ENCODE measurements at regions not wholly inside any gene's neighbourhood (a gene's known extent, or its start where the extent isn't known, plus 50 kb on each side); places are given as distances from the start of the nearest gene placed in this dataset.

- H4K91ac ChIP-seq (ENCODE audit: insufficient read length, low read depth, low read length): no peak overlapping the region
- H3K4me2 ChIP-seq (ENCODE audit: insufficient read depth, insufficient read length, low read length): no peak overlapping the region
- no peaks in the 10 kb centered on the region for H3K27me3 ChIP-seq (ENCODE audit: insufficient read depth, low read length)
- no peaks in the 10 kb centered on the region for H3K79me2 ChIP-seq (ENCODE audit: insufficient read depth, low read length)
- TF ChIP-seq CTCF (conservative IDR thresholded peaks at IDR 0.05): no peak
- H3K23me2 ChIP-seq (ENCODE audit: insufficient read length, low read depth, low read length, poor library complexity, severe bottlenecking): no peaks in the 10 kb centered on the region
- H3K9me3 ChIP-seq (ENCODE audit: control insufficient read depth, low read depth, low read length): no peaks in the 10 kb centered on the region
- H2AK5ac ChIP-seq (ENCODE audit: insufficient read length, low read length): no peak overlapping the region
- H4K8ac ChIP-seq (replicated peaks; ENCODE audit: insufficient read length, low read depth, low read length): no peak overlapping the region
- no peak overlapping the region for H4K5ac ChIP-seq (ENCODE audit: insufficient read length, low read depth, low read length)
- no peak overlapping the region for H3K56ac ChIP-seq (ENCODE audit: insufficient read length, low read depth, low read length)
- no peak overlapping the region for H3K9ac ChIP-seq (ENCODE audit: extremely low read depth, insufficient read length, low read length)
- no peak overlapping the region for H2AFZ ChIP-seq (ENCODE audit: low read length)
- no peak overlapping the region for H2BK12ac ChIP-seq (ENCODE audit: insufficient read length, low read depth, low read length)
- H3K27ac Mint-ChIP-seq: no peak overlapping the region
- no peak overlapping the region for H3K27ac ChIP-seq (ENCODE audit: insufficient read length, low read depth, low read length)
- no peak overlapping the region for H3K23ac ChIP-seq (ENCODE audit: insufficient read length, low read depth, low read length)
- H3K9me3 Mint-ChIP-seq: no peaks in the 10 kb centered on the region
- H3K4me1 ChIP-seq (ENCODE audit: insufficient read depth, low read length): no peaks in the 10 kb centered on the region
- no peak overlapping the region for H3K4me3 Mint-ChIP-seq
- H3K4me1 Mint-ChIP-seq: peaks cover 4% of the 10 kb centered on the region in 2 experiments; a peak in 2 of 4 replicates
- H2BK5ac ChIP-seq (ENCODE audit: insufficient read length, low read length): no peak overlapping the region
- no CpG with 5 or more reads among the region's 9 CpGs for WGBS (ENCODE audit: extremely low coverage, insufficient read length, low lambda C conversion rate)
- H3K27me3 Mint-ChIP-seq (ENCODE audit: low read depth): peaks cover 3% of the 10 kb centered on the region; the same call in 1 of the 2 replicates
- H3K79me1 ChIP-seq (ENCODE audit: insufficient read depth, low read depth, low read length, poor library complexity, severe bottlenecking): no peaks in the 10 kb centered on the region
- H4K20me1 ChIP-seq (ENCODE audit: control insufficient read depth, insufficient read depth, insufficient read length): no peaks in the 10 kb centered on the region
- no peak overlapping the region for H3K4ac ChIP-seq (ENCODE audit: low read depth, low read length)
- no peak overlapping the region for H2BK15ac ChIP-seq (ENCODE audit: low read depth, low read length)
- no peak overlapping the region for H2BK20ac ChIP-seq (ENCODE audit: low read depth, low read length, poor library complexity, severe bottlenecking)
- H3T11ph ChIP-seq (ENCODE audit: low read length): no peak overlapping the region
- H3K18ac ChIP-seq (ENCODE audit: insufficient read length, low read depth, low read length): no peak overlapping the region
- no peaks in the 10 kb centered on the region for H3K36me3 Mint-ChIP-seq (ENCODE audit: insufficient read depth in 1 of 3, low read depth in 3 of 3)
- no peak overlapping the region for H2BK120ac ChIP-seq (ENCODE audit: low read depth, low read length, poor library complexity, severe bottlenecking)
- DNase-seq: peak; percentile 5
- H3K14ac ChIP-seq (ENCODE audit: insufficient read depth, low read length): no peak overlapping the region
Measured at GRCh38 chr3:127441764-127442163, 148.8 kb downstream of the TPRA1 start.
